SK-N-MC (cell line): ENCODE measurements at regions not wholly inside any gene's neighbourhood (a gene's known extent, or its start where the extent isn't known, plus 50 kb on each side); places are given as distances from the start of the nearest gene placed in this dataset.

Experiments
- EZH2 ChIP-seq: fragments of 200-600 bp; sonication (generic); IDR thresholded peaks from one replicate; pipeline ENCODE4 v1.6.1; 2017; ENCODE audit warnings: antibody characterized with exemption
- FOXP2 ChIP-seq: optimal IDR thresholded peaks from 2 replicates; pipeline ENCODE3; 2011; ENCODE audit warnings: mild to moderate bottlenecking, moderate library complexity; ENCODE audit not compliant: insufficient read depth; ENCODE audit errors: extremely low read length, control extremely low read depth
- POLR2AphosphoS5 ChIP-seq: IDR thresholded peaks from 2 replicates; pipeline ENCODE4 v1.6.1; 2012; ENCODE audit warnings: mild to moderate bottlenecking, low read depth, low read length, borderline replicate concordance

DNA sequence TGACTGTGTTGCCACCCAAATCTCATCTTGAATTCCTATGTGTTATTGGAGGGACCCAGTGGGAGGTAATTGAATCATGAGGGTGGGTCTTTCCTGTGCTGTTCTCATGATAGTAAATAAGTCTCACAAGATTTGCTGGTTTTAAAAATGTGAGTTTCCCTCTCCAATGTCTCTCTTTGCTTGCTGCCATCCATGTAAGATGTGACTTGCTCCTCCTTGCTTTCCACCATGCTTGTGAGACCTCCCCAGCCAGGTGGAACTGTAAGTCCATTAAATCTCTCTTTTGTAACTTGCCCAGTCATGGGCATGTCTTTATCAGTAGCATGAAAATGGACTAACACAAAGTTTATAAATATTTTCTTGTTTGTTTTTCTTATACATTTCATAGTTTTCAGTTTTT, 990.5 kb upstream of the CITED2 start:
- TF ChIP-seq POLR2AphosphoS5 = no peak
- TF ChIP-seq EZH2 = no peak
- TF ChIP-seq FOXP2 = no peak
